ENCODE measurements at regions not wholly inside any gene's neighbourhood (a gene's known extent, or its start where the extent isn't known, plus 50 kb on each side); places are given as distances from the start of the nearest gene placed in this dataset.

- no peak for TF ChIP-seq ZNF24 (IDR thresholded peaks at IDR 0.05)
- TF ChIP-seq POLR2A (IDR thresholded peaks at IDR 0.05; ENCODE audit: low read depth, low read length): no peak
- TF ChIP-seq CTCF (IDR thresholded peaks at IDR 0.05 in 2 of 3, conservative IDR thresholded peaks at IDR 0.05 in 1 of 3; ENCODE audit: control insufficient read depth in 2 of 3, extremely low read depth in 1 of 3, insufficient read depth in 1 of 3, low read depth in 3 of 3, low read length in 3 of 3): no peak
Measured at GRCh38 chr3:147141516-147142288, 264.6 kb downstream of the ZIC4 start.
